Glutamatergic neuron (in vitro differentiated cells): ENCODE measurements at regions not wholly inside any gene's neighbourhood (a gene's known extent, or its start where the extent isn't known, plus 50 kb on each side); places are given as distances from the start of the nearest gene placed in this dataset.
"Not testable (repeated sequence)": the region's sequence is repeated elsewhere in the genome, so short reads cannot be mapped to it uniquely, and the experiment has no call there.

Experiments used
- DNase-seq: peaks from one replicate; pipeline ENCODE4 v3.0.0; 2022
- H3K27ac Mint-ChIP-seq: one replicate; pipeline ENCODE4 v1.8.0; 2020; ENCODE audit warnings: mild to moderate bottlenecking, mixed read lengths, inconsistent platforms; ENCODE audit not compliant: unreplicated experiment
- H3K27me3 Mint-ChIP-seq: one replicate; pipeline ENCODE4 v1.8.0; 2020; ENCODE audit warnings: mild to moderate bottlenecking, moderate library complexity, mixed read lengths, inconsistent platforms; ENCODE audit not compliant: unreplicated experiment
- H3K36me3 Mint-ChIP-seq: one replicate; pipeline ENCODE4 v1.8.0; 2020; ENCODE audit warnings: mild to moderate bottlenecking, mixed read lengths, inconsistent platforms; ENCODE audit not compliant: unreplicated experiment
- H3K4me1 Mint-ChIP-seq: one replicate; pipeline ENCODE4 v1.8.0; 2020; ENCODE audit warnings: mild to moderate bottlenecking, low read depth, mixed read lengths, inconsistent platforms; ENCODE audit not compliant: unreplicated experiment
- H3K4me3 Mint-ChIP-seq: one replicate; pipeline ENCODE4 v1.8.0; 2020; ENCODE audit warnings: mild to moderate bottlenecking, mixed read lengths, inconsistent platforms; ENCODE audit not compliant: unreplicated experiment
- H3K9me3 Mint-ChIP-seq: one replicate; pipeline ENCODE4 v1.8.0; 2020; ENCODE audit warnings: mild to moderate bottlenecking, moderate library complexity, mixed read lengths, inconsistent platforms; ENCODE audit not compliant: unreplicated experiment
- TF ChIP-seq, protein P1 (sequence below): fragments of 200-600 bp; sonication (generic); IDR thresholded peaks from one replicate; pipeline ENCODE4 v1.5.0; 2021; ENCODE audit not compliant: partially characterized antibody, unreplicated experiment

GRCh38 chr15:38128921-38129320 lies 123.7 kb upstream of the SPRED1 start:
- peaks cover 1% of the 10 kb centered on the region for H3K27me3 Mint-ChIP-seq
- H3K27ac Mint-ChIP-seq: no peak overlapping the region
- no peaks in the 10 kb centered on the region for H3K9me3 Mint-ChIP-seq
- TF ChIP-seq, protein P1, sequence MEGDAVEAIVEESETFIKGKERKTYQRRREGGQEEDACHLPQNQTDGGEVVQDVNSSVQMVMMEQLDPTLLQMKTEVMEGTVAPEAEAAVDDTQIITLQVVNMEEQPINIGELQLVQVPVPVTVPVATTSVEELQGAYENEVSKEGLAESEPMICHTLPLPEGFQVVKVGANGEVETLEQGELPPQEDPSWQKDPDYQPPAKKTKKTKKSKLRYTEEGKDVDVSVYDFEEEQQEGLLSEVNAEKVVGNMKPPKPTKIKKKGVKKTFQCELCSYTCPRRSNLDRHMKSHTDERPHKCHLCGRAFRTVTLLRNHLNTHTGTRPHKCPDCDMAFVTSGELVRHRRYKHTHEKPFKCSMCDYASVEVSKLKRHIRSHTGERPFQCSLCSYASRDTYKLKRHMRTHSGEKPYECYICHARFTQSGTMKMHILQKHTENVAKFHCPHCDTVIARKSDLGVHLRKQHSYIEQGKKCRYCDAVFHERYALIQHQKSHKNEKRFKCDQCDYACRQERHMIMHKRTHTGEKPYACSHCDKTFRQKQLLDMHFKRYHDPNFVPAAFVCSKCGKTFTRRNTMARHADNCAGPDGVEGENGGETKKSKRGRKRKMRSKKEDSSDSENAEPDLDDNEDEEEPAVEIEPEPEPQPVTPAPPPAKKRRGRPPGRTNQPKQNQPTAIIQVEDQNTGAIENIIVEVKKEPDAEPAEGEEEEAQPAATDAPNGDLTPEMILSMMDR: no peak
- H3K4me1 Mint-ChIP-seq: peaks cover 13% of the 10 kb centered on the region
- no peaks in the 10 kb centered on the region for H3K36me3 Mint-ChIP-seq
- no peak overlapping the region for H3K4me3 Mint-ChIP-seq
- no peak for DNase-seq

- Mint-ChIP-seq H3K9me3 (no peaks in the 10 kb centered on the region), H3K4me3 (no peak overlapping the region), H3K27ac (peak overlapping the region; percentile 29), H3K4me1 (peaks cover 13% of the 10 kb centered on the region), H3K36me3 (no peaks in the 10 kb centered on the region), H3K27me3 (peaks cover 1% of the 10 kb centered on the region)
- no peak for DNase-seq
- TF ChIP-seq, protein P1: no peak
Measured at GRCh38 chr15:38129531-38130204, 123.0 kb upstream of the SPRED1 start.

- DNase-seq: no peak
- Mint-ChIP-seq H3K36me3 (no peaks in the 10 kb centered on the region), H3K4me1 (peaks cover 13% of the 10 kb centered on the region), H3K27me3 (peaks cover 1% of the 10 kb centered on the region), H3K27ac (peak overlapping the region; percentile 29), H3K9me3 (no peaks in the 10 kb centered on the region), H3K4me3 (no peak overlapping the region)
- TF ChIP-seq, protein P1: no peak
Measured at GRCh38 chr15:38130205-38130567, 122.5 kb upstream of the SPRED1 start.

DNA sequence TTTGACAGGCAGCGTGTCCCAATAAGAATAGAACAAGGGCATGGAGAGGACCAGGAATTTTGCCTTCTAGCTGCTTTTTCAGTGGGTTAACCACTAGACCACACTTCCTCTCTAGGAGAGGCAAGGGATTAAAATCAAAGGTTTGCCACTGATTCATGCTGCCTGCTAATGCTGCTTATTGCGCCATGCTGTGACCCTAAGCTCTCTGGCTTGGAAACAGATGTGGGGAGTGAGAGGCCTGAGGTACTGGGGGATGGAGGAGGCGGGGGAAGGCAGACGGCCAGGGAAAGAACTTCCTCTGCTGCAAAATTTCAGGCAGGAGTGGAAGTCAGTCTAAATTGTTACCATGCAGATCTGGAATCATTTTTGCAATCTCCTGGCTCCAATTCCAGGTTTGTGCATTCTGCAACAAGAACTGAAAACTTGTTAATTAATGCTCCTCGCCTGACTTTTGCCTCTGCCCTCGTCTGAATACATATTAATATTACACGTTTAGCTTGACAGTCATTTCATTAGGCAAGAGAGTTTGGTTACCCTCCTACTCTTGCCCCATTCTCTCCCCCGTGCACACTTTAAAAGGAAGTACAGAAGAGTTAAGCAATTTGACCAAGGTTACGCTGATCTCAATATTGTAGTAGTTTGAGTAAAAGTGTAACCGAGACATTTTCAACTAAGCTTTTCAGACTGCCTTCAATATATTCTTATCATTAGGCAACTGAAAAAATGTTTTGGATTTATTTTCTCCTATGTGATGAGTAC lies 121.7 kb upstream of the SPRED1 start:
- Mint-ChIP-seq H3K36me3 (no peaks in the 10 kb centered on the region), H3K27ac (no peak overlapping the region), H3K4me1 (peaks cover 13% of the 10 kb centered on the region), H3K4me3 (no peak overlapping the region), H3K27me3 (peaks cover 1% of the 10 kb centered on the region), H3K9me3 (no peaks in the 10 kb centered on the region)
- TF ChIP-seq, protein P1: no peak
- DNase-seq: no peak

DNA sequence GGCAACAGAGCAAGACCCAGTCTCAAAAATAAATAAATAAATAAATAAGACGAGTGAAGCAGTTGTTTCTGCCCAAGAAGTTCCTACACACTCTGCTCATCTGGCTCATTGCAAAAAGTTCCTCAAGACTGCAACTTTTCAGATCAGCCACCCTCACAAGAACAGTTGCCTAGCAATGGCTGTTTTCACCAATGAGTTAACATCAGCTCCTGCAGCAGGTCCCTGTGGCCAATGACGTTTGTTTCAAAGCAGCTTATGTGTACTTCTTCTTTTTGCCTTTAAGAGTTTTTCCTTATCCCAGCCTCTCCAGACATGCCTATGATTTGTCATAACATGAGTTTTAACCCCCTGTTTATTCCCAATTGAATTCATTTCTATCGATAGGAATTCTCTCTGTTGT lies 118.4 kb upstream of the SPRED1 start:
- Mint-ChIP-seq H3K27me3 (peaks cover 1% of the 10 kb centered on the region), H3K27ac (no peak overlapping the region), H3K4me1 (peaks cover 13% of the 10 kb centered on the region), H3K4me3 (no peak overlapping the region), H3K36me3 (no peaks in the 10 kb centered on the region), H3K9me3 (no peaks in the 10 kb centered on the region)
- TF ChIP-seq, protein P1: no peak
- DNase-seq: no peak

DNA sequence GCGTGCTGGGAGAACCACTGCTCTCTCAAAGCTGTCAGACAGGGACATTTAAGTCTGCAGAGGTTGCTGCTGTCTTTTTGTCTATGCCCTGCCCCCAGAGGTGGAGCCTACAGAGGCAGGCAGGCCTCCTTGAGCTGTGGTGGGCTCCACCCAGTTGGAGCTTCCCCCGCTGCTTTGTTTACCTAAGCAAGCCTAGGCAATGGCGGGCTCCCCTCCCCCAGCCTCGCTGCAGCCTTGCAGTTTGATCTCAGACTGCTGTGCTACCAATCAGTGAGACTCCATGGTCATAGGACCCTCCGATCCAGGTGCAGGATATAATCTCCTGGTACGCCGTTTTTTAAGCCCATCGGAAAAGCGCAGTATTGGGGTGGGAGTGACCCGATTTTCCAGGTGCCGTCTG lies 110.4 kb upstream of the SPRED1 start:
- not testable (repeated sequence) for H3K27me3 Mint-ChIP-seq, DNase-seq, H3K4me3 Mint-ChIP-seq, H3K4me1 Mint-ChIP-seq, H3K36me3 Mint-ChIP-seq, H3K27ac Mint-ChIP-seq, H3K9me3 Mint-ChIP-seq
